HCT116 (cell line): ENCODE measurements at regions not wholly inside any gene's neighbourhood (a gene's known extent, or its start where the extent isn't known, plus 50 kb on each side); places are given as distances from the start of the nearest gene placed in this dataset.

Experiments
- CEBPB ChIP-seq: IDR thresholded peaks from 2 replicates; pipeline ENCODE4 v1.6.1; 2012; ENCODE audit warnings: low read depth
- CTCF ChIP-seq, 3 experiments: fragments of 200-600 bp in 1 of 3; sonication (generic) in 1 of 3; IDR thresholded peaks in 2 of 3; conservative IDR thresholded peaks in 1 of 3; 2 replicates each; pipeline ENCODE4 v1.5.1; 2012 to 2017; ENCODE audit warnings: low read depth in 2 of 3, low read length in 2 of 3, antibody characterized with exemption in 1 of 3, borderline replicate concordance in 1 of 3, control low read depth in 1 of 3, mild to moderate bottlenecking in 1 of 3, mixed read lengths in 1 of 3, mixed run types in 1 of 3, moderate library complexity in 1 of 3; ENCODE audit not compliant: insufficient read depth in 1 of 3
- EZH2 ChIP-seq: fragments of 200-600 bp; sonication (generic); IDR thresholded peaks from 2 replicates; pipeline ENCODE4 v1.6.1; 2017; ENCODE audit warnings: antibody characterized with exemption, mixed run types
- JUND ChIP-seq: IDR thresholded peaks from 2 replicates; pipeline ENCODE4 v1.6.1; 2012
- MAX ChIP-seq: IDR thresholded peaks from 2 replicates; pipeline ENCODE4 v1.6.1; 2012
- POLR2A ChIP-seq: IDR thresholded peaks from 2 replicates; pipeline ENCODE4 v1.7.0; 2011; ENCODE audit warnings: borderline replicate concordance; ENCODE audit not compliant: insufficient read depth, insufficient read length; ENCODE audit errors: extremely low read depth
- POLR2AphosphoS5 ChIP-seq: IDR thresholded peaks from 2 replicates; pipeline ENCODE4 v1.6.1; 2011; ENCODE audit warnings: mild to moderate bottlenecking, low read depth, low read length, moderate library complexity
- RAD21 ChIP-seq: IDR thresholded peaks from 2 replicates; pipeline ENCODE4 v1.6.1; 2012; ENCODE audit warnings: low read depth, mild to moderate bottlenecking
- REST ChIP-seq: IDR thresholded peaks from 2 replicates; pipeline ENCODE4 v1.6.1; 2012; ENCODE audit warnings: low read depth
- SIN3A ChIP-seq: IDR thresholded peaks from 2 replicates; pipeline ENCODE4 v1.6.1; 2012; ENCODE audit warnings: low read depth
- TCF7L2 ChIP-seq: IDR thresholded peaks from 2 replicates; pipeline ENCODE4 v1.7.0; 2011; ENCODE audit warnings: borderline replicate concordance, inconsistent platforms; ENCODE audit not compliant: insufficient read depth, insufficient read length; ENCODE audit errors: extremely low read depth
- YY1 ChIP-seq: IDR thresholded peaks from 2 replicates; pipeline ENCODE4 v1.6.1; 2011; ENCODE audit warnings: low read length, low read depth, moderate library complexity, mild to moderate bottlenecking; ENCODE audit not compliant: insufficient replicate concordance; ENCODE audit errors: extremely low read depth
- ZNF274 ChIP-seq: fragments of 200-500 bp; sonication (Bioruptor generic); IDR thresholded peaks from 2 replicates; pipeline ENCODE4 v1.6.1; 2014; ENCODE audit warnings: mild to moderate bottlenecking, low read depth, low read length, inconsistent platforms

- TF ChIP-seq POLR2A (no peak), CTCF (IDR thresholded peaks at IDR 0.05 in 2 of 3, conservative IDR thresholded peaks at IDR 0.05 in 1 of 3; ENCODE audit: borderline replicate concordance in 1 of 3, insufficient read depth in 1 of 3, low read depth in 2 of 3, low read length in 2 of 3) (no peak), EZH2 (no peak), SIN3A (no peak), RAD21 (no peak), POLR2AphosphoS5 (no peak), MAX (no peak), CEBPB (no peak), TCF7L2 (no peak), REST (no peak), YY1 (no peak), JUND (no peak), ZNF274 (no peak)
Observed at GRCh38 chr19:30608471-30608870, 236.3 kb downstream of the ZNF536 start.
